ENCODE measurements at regions not wholly inside any gene's neighbourhood (a gene's known extent, or its start where the extent isn't known, plus 50 kb on each side); places are given as distances from the start of the nearest gene placed in this dataset.
"Not testable (repeated sequence)": the region's sequence is repeated elsewhere in the genome, so short reads cannot be mapped to it uniquely, and the experiment has no call there.

GRCh38 chr14:19487690-19488089, 53.5 kb upstream of the POTEG start:
- not testable (repeated sequence) for TF ChIP-seq CTCF, POLR2A (IDR thresholded peaks at IDR 0.05)

Data from lower leg skin (tissue), 3 donors.